ENCODE measurements at regions not wholly inside any gene's neighbourhood (a gene's known extent, or its start where the extent isn't known, plus 50 kb on each side); places are given as distances from the start of the nearest gene placed in this dataset.

- no peak for DNase-seq
These were observed 138.5 kb upstream of the QRFPR start for GRCh38 chr4:121519236-121519838.

- DNase-seq, result no peak
These were observed 136.4 kb upstream of the QRFPR start for GRCh38 chr4:121517241-121517640.

GRCh38 chr4:121514443-121514842, 133.6 kb upstream of the QRFPR start:
- DNase-seq, result no peak

GRCh38 chr4:121510341-121510874, 129.6 kb upstream of the QRFPR start:
- peak; percentile 2 for DNase-seq

- DNase-seq, result no peak
These were observed 104.5 kb upstream of the QRFPR start for GRCh38 chr4:121485190-121485804.

- peak; percentile 7 for DNase-seq
These were observed 103.8 kb upstream of the QRFPR start for GRCh38 chr4:121484633-121485032.

- no peak for DNase-seq
These were observed 99.0 kb upstream of the QRFPR start for GRCh38 chr4:121479808-121480207.

- no peak for DNase-seq
These were observed 96.7 kb upstream of the QRFPR start for GRCh38 chr4:121477480-121477879.

GRCh38 chr4:121477079-121477478, 96.3 kb upstream of the QRFPR start:
- DNase-seq, result no peak

GRCh38 chr4:121472937-121473721, 92.3 kb upstream of the QRFPR start:
- DNase-seq, result no peak

- DNase-seq, result no peak
These were observed 84.0 kb upstream of the QRFPR start for GRCh38 chr4:121464854-121465253.

GRCh38 chr4:121462660-121463261, 81.9 kb upstream of the QRFPR start:
- DNase-seq, result peak; percentile 22

GRCh38 chr4:121459026-121459425, 78.2 kb upstream of the QRFPR start:
- no peak for DNase-seq

GRCh38 chr4:121457278-121457875, 76.6 kb upstream of the QRFPR start:
- no peak for DNase-seq

GRCh38 chr4:121455285-121455684, 74.5 kb upstream of the QRFPR start:
- DNase-seq, result no peak

- DNase-seq, result no peak
These were observed 73.6 kb upstream of the QRFPR start for GRCh38 chr4:121454251-121454979.

GRCh38 chr4:121451310-121451709, 70.5 kb upstream of the QRFPR start:
- no peak for DNase-seq

- no peak for DNase-seq
These were observed 68.6 kb upstream of the QRFPR start for GRCh38 chr4:121449416-121449815.

- no peak for DNase-seq
These were observed 67.4 kb upstream of the QRFPR start for GRCh38 chr4:121448231-121448630.

GRCh38 chr4:121439669-121440068, 58.9 kb upstream of the QRFPR start:
- no peak for DNase-seq
